ENCODE measurements at regions not wholly inside any gene's neighbourhood (a gene's known extent, or its start where the extent isn't known, plus 50 kb on each side); places are given as distances from the start of the nearest gene placed in this dataset.

GRCh38 chr3:66898155-66898554 lies 100.0 kb upstream of the KBTBD8 start:
- TF ChIP-seq CTCF (IDR thresholded peaks at IDR 0.05): no peak
- no peak for TF ChIP-seq POLR2AphosphoS5 (IDR thresholded peaks at IDR 0.05; ENCODE audit: insufficient read depth in 1 of 2, low read depth in 1 of 2)
- TF ChIP-seq POLR2A (IDR thresholded peaks at IDR 0.05): no peak
